K562 (cell line): ENCODE measurements at regions not wholly inside any gene's neighbourhood (a gene's known extent, or its start where the extent isn't known, plus 50 kb on each side); places are given as distances from the start of the nearest gene placed in this dataset.

Source experiments
- ATAC-seq: fragments of 200-7000 bp; cut with Tn5 transposase; 3 replicates; pipeline ENCODE4 v1.9.1; 2020; ENCODE audit warnings: moderate library complexity
- BruUV-seq: library from RNA; stranded (reverse); fragments of 400-500 nt; replicated peaks from 2 replicates; lab custom pipeline; 2021; lab: Mats Ljungman, UMichigan
- CTCF ChIA-PET: fragments of 300-600 bp; formaldehyde crosslinking; extraction: SDS; loops from one replicate; lab custom pipeline; 2021; ENCODE audit warnings: low intra/inter-chr PET ratio; lab: Yijun Ruan, JAX
- POLR2A ChIA-PET: fragments of 300-600, 350-650 bp; sonication (Branson Sonifier 250); formaldehyde crosslinking; extraction: SDS; loops from one replicate; lab custom pipeline; 2021; ENCODE audit warnings: antibody characterized with exemption, inconsistent platforms; lab: Yijun Ruan, JAX
- DNase-seq, 4 experiments: peaks; one replicate each; pipeline versions ENCODE4 v3.0.0 to v3.0.0-alpha.2; 2011 to 2018; ENCODE audit warnings: low spot score in 3 of 4, mixed read lengths in 3 of 4; ENCODE audit errors: extremely low read depth in 1 of 4
- FAIRE-seq: peaks from 2 replicates; lab custom pipeline; 2011; peaks lifted over from hg19 to GRCh38; lab: Jason Lieb, UNC
- H2AFZ ChIP-seq: 2 replicates; pipeline ENCODE4 v1.6.0; 2011; ENCODE audit warnings: low read depth, low read length, control low read depth, inconsistent platforms
- H3K27ac ChIP-seq: fragments of 200-600 bp; 3 replicates; pipeline ENCODE4 v1.8.0; 2011; ENCODE audit warnings: low read depth, mild to moderate bottlenecking, control low read depth, inconsistent platforms, low read length, moderate library complexity, mixed read lengths; ENCODE audit errors: extremely low read depth
- H3K27me3 ChIP-seq, 2 experiments: fragments of 300-600 bp in 1 of 2; 2 replicates in 1 of 2; 3 replicates in 1 of 2; pipeline versions ENCODE4 v1.6.0 to v1.8.0; 2011; ENCODE audit warnings: inconsistent platforms in 2 of 2, low read length in 2 of 2, mild to moderate bottlenecking in 1 of 2, mixed read lengths in 1 of 2, moderate library complexity in 1 of 2; ENCODE audit not compliant: control insufficient read depth in 2 of 2, insufficient read depth in 2 of 2
- H3K36me3 ChIP-seq: fragments of 300-600 bp; 3 replicates; pipeline ENCODE4 v1.8.0; 2011; ENCODE audit warnings: mild to moderate bottlenecking, low read length, inconsistent platforms; ENCODE audit not compliant: control insufficient read depth, insufficient read depth
- H3K4me1 ChIP-seq, 2 experiments: fragments of 200-600 bp in 1 of 2; replicated peaks in 1 of 2; 2 replicates in 1 of 2; 3 replicates in 1 of 2; pipeline versions ENCODE4 v1.5.1 to v1.8.0; 2011; ENCODE audit warnings: inconsistent platforms in 2 of 2, low read length in 2 of 2, mild to moderate bottlenecking in 1 of 2, mixed read lengths in 1 of 2, moderate library complexity in 1 of 2; ENCODE audit not compliant: control insufficient read depth in 2 of 2, insufficient read depth in 2 of 2
- H3K4me2 ChIP-seq: 2 replicates; pipeline ENCODE4 v1.6.1; 2011; ENCODE audit warnings: low read length, control low read depth, inconsistent platforms, mixed read lengths; ENCODE audit not compliant: insufficient read depth
- H3K4me3 ChIP-seq: fragments of 200-600 bp; sonication (generic), shearing (Covaris generic); 2 replicates; pipeline ENCODE4 v1.5.1; 2016; ENCODE audit warnings: control low read depth, inconsistent platforms
- H3K79me2 ChIP-seq: fragments of 200-600 bp; 3 replicates; pipeline ENCODE4 v1.8.0; 2011; ENCODE audit warnings: low read length, inconsistent platforms; ENCODE audit not compliant: control insufficient read depth, insufficient read depth
- H3K9ac ChIP-seq, 2 experiments: 2 replicates each; pipeline versions ENCODE4 v1.6.0 to v1.6.1; 2011; ENCODE audit warnings: low read depth in 2 of 2, low read length in 2 of 2, control low read depth in 1 of 2, inconsistent platforms in 1 of 2, mild to moderate bottlenecking in 1 of 2, mixed read lengths in 1 of 2; ENCODE audit not compliant: insufficient read depth in 1 of 2
- H3K9me1 ChIP-seq: one replicate; pipeline ENCODE4 v1.6.0; 2011; ENCODE audit warnings: inconsistent platforms, mild to moderate bottlenecking, low read length, moderate library complexity; ENCODE audit not compliant: control insufficient read depth, insufficient read depth
- H3K9me3 ChIP-seq: replicated peaks from 2 replicates; pipeline ENCODE4 v1.5.1; 2011; ENCODE audit warnings: low read depth, low read length, inconsistent platforms; ENCODE audit not compliant: control insufficient read depth, insufficient read depth
- H4K20me1 ChIP-seq: replicated peaks from 2 replicates; pipeline ENCODE4 v1.6.1; 2011; ENCODE audit warnings: low read length, inconsistent platforms, mixed read lengths; ENCODE audit not compliant: control insufficient read depth, insufficient read depth
- CHD2 ChIP-seq: IDR thresholded peaks from 2 replicates; pipeline ENCODE4 v1.6.1; 2011; ENCODE audit warnings: low read depth, low read length
- E2F1 ChIP-seq: sonication (generic); formaldehyde crosslinking; IDR thresholded peaks from 2 replicates; pipeline ENCODE4 v1.8.1; 2023; ENCODE audit warnings: mild to moderate bottlenecking, missing genetic modification reagents, moderate library complexity
- E2F4 ChIP-seq: sonication (generic); formaldehyde crosslinking; IDR thresholded peaks from 2 replicates; pipeline ENCODE4 v1.8.0; 2022; ENCODE audit warnings: mild to moderate bottlenecking, low read depth, missing genetic modification reagents
- ELK3 ChIP-seq: fragments of 450-650 bp; formaldehyde crosslinking; IDR thresholded peaks from 2 replicates; pipeline ENCODE4 v1.4.0; 2020; ENCODE audit warnings: mild to moderate bottlenecking
- ETS2 ChIP-seq: IDR thresholded peaks from 2 replicates; pipeline ENCODE4 v1.6.1; 2016; ENCODE audit warnings: borderline replicate concordance, missing genetic modification characterization, mild to moderate bottlenecking, moderate library complexity, missing compliant biosample characterization; ENCODE audit not compliant: poor library complexity, severe bottlenecking
- KLF10 ChIP-seq: fragments of 250-450 bp; sonication (Bioruptor Pico); IDR thresholded peaks from 2 replicates; pipeline ENCODE4 v1.6.1; 2021; ENCODE audit warnings: matching md5 sums
- L3MBTL2 ChIP-seq: fragments of 450-650 bp; IDR thresholded peaks from 2 replicates; pipeline ENCODE4 v1.6.1; 2016; ENCODE audit warnings: mild to moderate bottlenecking, moderate library complexity
- MAX ChIP-seq: sonication (generic); formaldehyde crosslinking; IDR thresholded peaks from 2 replicates; pipeline ENCODE4 v1.9.0; 2022; ENCODE audit warnings: mild to moderate bottlenecking, missing genetic modification reagents
- MTA2 ChIP-seq: fragments of 450-650 bp; IDR thresholded peaks from 2 replicates; pipeline ENCODE4 v1.6.1; 2016; ENCODE audit warnings: low read depth
- MXD1 ChIP-seq: fragments of 250-450 bp; sonication (Bioruptor Pico); IDR thresholded peaks from 2 replicates; pipeline ENCODE4 v1.8.0; 2021; ENCODE audit warnings: borderline replicate concordance, mild to moderate bottlenecking, moderate library complexity; ENCODE audit not compliant: poor library complexity, severe bottlenecking
- MYNN ChIP-seq, 2 experiments: sonication (generic); formaldehyde crosslinking in 1 of 2; IDR thresholded peaks; 2 replicates each; pipeline versions ENCODE4 v1.5.0 to v1.6.1; 2016 to 2020; ENCODE audit warnings: antibody characterized with exemption in 1 of 2, missing genetic modification reagents in 1 of 2
- NFYB ChIP-seq: IDR thresholded peaks from 2 replicates; pipeline ENCODE4 v1.6.1; 2011; ENCODE audit warnings: mild to moderate bottlenecking, moderate library complexity; ENCODE audit not compliant: insufficient read length; ENCODE audit errors: extremely low read depth
- RBM15 ChIP-seq: fragments of 200-400 bp; formaldehyde crosslinking; IDR thresholded peaks from 2 replicates; pipeline ENCODE4 v1.6.1; 2018; ENCODE audit warnings: mild to moderate bottlenecking, low read length, moderate library complexity; ENCODE audit not compliant: insufficient read depth
- SMAD2 ChIP-seq: fragments of 150-350 bp; IDR thresholded peaks from 2 replicates; pipeline ENCODE4 v1.6.1; 2014; ENCODE audit warnings: low read depth, mild to moderate bottlenecking, low read length
- ZNF197 ChIP-seq: fragments of 200-800 bp; sonication (Bioruptor generic); IDR thresholded peaks from 2 replicates; pipeline ENCODE4 v1.6.1; 2016; ENCODE audit warnings: low read depth, missing genetic modification characterization, missing compliant biosample characterization
- ZNF79 ChIP-seq: fragments of 250-450 bp; sonication (Bioruptor Pico); IDR thresholded peaks from 2 replicates; pipeline ENCODE4 v1.4.0; 2020; ENCODE audit warnings: low read depth, mild to moderate bottlenecking, moderate library complexity
- ZNF830 ChIP-seq: fragments of 250-450 bp; sonication (Bioruptor Pico); IDR thresholded peaks from 2 replicates; pipeline ENCODE4 v1.5.0; 2021; ENCODE audit warnings: mild to moderate bottlenecking
- WGBS: fragments of 100-300 bp; shearing (Covaris generic); methylation state at CpG from one replicate; pipeline ENCODE4 v1.1.6; 2016; ENCODE audit warnings: low coverage, mixed read lengths; ENCODE audit not compliant: insufficient coverage; ENCODE audit errors: missing lambda C conversion rate; 5-methylcytosine and 5-hydroxymethylcytosine counted together
- in situ Hi-C: fragments of 300-500 bp; cut with MboI; formaldehyde crosslinking; loops from 4 replicates; pipeline ENCODE4 v1.15.0; 2018; ENCODE audit warnings: inconsistent platforms, mixed read lengths
- intact Hi-C: fragments of 100-400 bp; cut with micrococcal nuclease; formaldehyde crosslinking; loops from 2 replicates; pipeline ENCODE4 v1.14.2; 2022

GRCh38 chr22:48366056-48366455, 1461.6 kb downstream of the BRD1 start:
- POLR2A ChIA-PET: no interaction called here
- H2AFZ ChIP-seq: no peak overlapping the region
- TF ChIP-seq ZNF830 (no peak), KLF10 (no peak), E2F4 (CRISPR knock-in tag) (no peak), ZNF197 (no peak), MYNN (IDR thresholded peaks at IDR 0.05) (no peak), MYNN (CRISPR knock-in tag; IDR thresholded peaks at IDR 0.05) (no peak), NFYB (no peak), MTA2 (no peak), MAX (no peak), RBM15 (no peak), ETS2 (tag) (no peak), SMAD2 (no peak), ZNF79 (CRISPR knock-in tag) (no peak), ELK3 (no peak), E2F1 (CRISPR knock-in tag) (no peak), MXD1 (CRISPR knock-in tag) (no peak), CHD2 (no peak), L3MBTL2 (no peak)
- TF ChIP-seq, all 486 proteins: peak for 0
- no TSS peak for BruUV-seq
- H3K27ac ChIP-seq: no peak overlapping the region
- CTCF ChIA-PET: no interaction called here
- no peaks in the 10 kb centered on the region for H3K4me1 ChIP-seq
- H3K4me2 ChIP-seq: no peak overlapping the region
- no peaks in the 10 kb centered on the region for H3K36me3 ChIP-seq
- no peaks in the 10 kb centered on the region for H3K9me1 ChIP-seq
- FAIRE-seq (no peak), DNase-seq (no peak), ATAC-seq (no peak)
- H3K79me2 ChIP-seq: no peaks in the 10 kb centered on the region
- intact Hi-C loops: no loop called here
- H3K4me3 ChIP-seq: no peak overlapping the region
- H3K9ac ChIP-seq: no peak overlapping the region
- no peaks in the 10 kb centered on the region for H4K20me1 ChIP-seq
- no peaks in the 10 kb centered on the region; a peak in 1 of 5 replicates for H3K27me3 ChIP-seq
- in situ Hi-C loops: no loop called here
- WGBS: 0% methylated on average over 6 of the region's 8 CpGs
- H3K9me3 ChIP-seq: no peaks in the 10 kb centered on the region
